Adrenal gland (tissue), 9 donors: ENCODE measurements at regions not wholly inside any gene's neighbourhood (a gene's known extent, or its start where the extent isn't known, plus 50 kb on each side); places are given as distances from the start of the nearest gene placed in this dataset.

Experiments used
- DNase-seq, 7 donors: peaks; one replicate each; pipeline ENCODE4 v3.0.0-alpha.2; 2019 to 2020
- H3K27ac ChIP-seq, 5 donors: fragments of 200-600 bp; sonication (generic) in 4 of 5; 1 replicate in 3 of 5; 2 replicates in 2 of 5; pipeline versions ENCODE4 v1.5.1 to v1.8.0; 2016 to 2020; ENCODE audit warnings: mild to moderate bottlenecking in 1 of 5
- H3K27me3 ChIP-seq: fragments of 200-600 bp; 2 replicates; pipeline ENCODE4 v1.8.0; 2021
- H3K36me3 ChIP-seq, 2 donors: fragments of 200-600 bp; replicated peaks in 1 of 2; 1 replicate in 1 of 2; 2 replicates in 1 of 2; pipeline versions ENCODE4 v1.5.1 to v1.8.0; 2018 to 2022
- H3K4me1 ChIP-seq, 2 donors: fragments of 200-600 bp; replicated peaks in 1 of 2; 1 replicate in 1 of 2; 2 replicates in 1 of 2; pipeline versions ENCODE4 v1.5.1 to v1.8.0; 2018 to 2021
- H3K4me3 ChIP-seq, 4 donors: fragments of 200-600 bp; sonication (generic) in 3 of 4; one replicate each; pipeline ENCODE4 v1.5.1; 2016 to 2018
- H3K9me3 ChIP-seq, 3 donors: fragments of 200-600 bp; sonication (generic) in 1 of 3; replicated peaks in 1 of 3; 1 replicate in 2 of 3; 2 replicates in 1 of 3; pipeline versions ENCODE4 v1.5.1 to v1.8.0; 2016 to 2021
- CTCF ChIP-seq, 6 experiments: fragments of 450-650 bp in 4 of 6; fragments of 200-600 bp in 2 of 6; sonication (generic) in 1 of 6; IDR thresholded peaks; 1 replicate in 5 of 6; 2 replicates in 1 of 6; pipeline versions ENCODE4 v1.5.1 to v1.8.0; 2016 to 2021; ENCODE audit warnings: antibody characterized with exemption in 6 of 6, mild to moderate bottlenecking in 2 of 6, moderate library complexity in 1 of 6
- POLR2A ChIP-seq, 2 donors: fragments of 450-650 bp; IDR thresholded peaks; one replicate each; pipeline ENCODE4 v1.6.1; 2017; ENCODE audit warnings: antibody characterized with exemption in 2 of 2, mild to moderate bottlenecking in 2 of 2, moderate library complexity in 1 of 2
- WGBS, 4 donors: extraction: QIAGEN DNeasy Blood & Tissue Kit in 2 of 4; methylation state at CpG; one replicate each; pipeline versions ENCODE4 v1.1.5 to v1.1.7; 2013 to 2017; 5-methylcytosine and 5-hydroxymethylcytosine counted together
- intact Hi-C, 2 donors: fragments of 100-400 bp; cut with DNase I; formaldehyde crosslinking; loops; one replicate each; pipeline versions ENCODE4 v1.14.1 to v1.15.0; 2022 to 2023
- donor health status: healthy with polysubstance abuse.
- donor health status: Bipolar disorder and iron deficiency.
- donor health status: DM: yes; HTN: yes; CAD: no.
- donor health status: DM: no; HTN: no; CAD: no.
- donor health status: DM: no; HTN: no; CAD: no.

GRCh38 chr14:53882684-53883083, 73.9 kb downstream of the BMP4 start:
- H3K27ac ChIP-seq: no peak overlapping the region
- no peaks in the 10 kb centered on the region for H3K9me3 ChIP-seq
- WGBS, 4 donors: 40 to 52% (median 44%) methylated on average over 4 of the region's 4 CpGs
- DNase-seq: no peak
- intact Hi-C loops: no loop called here
- H3K27me3 ChIP-seq: peaks cover 6% of the 10 kb centered on the region
- TF ChIP-seq CTCF (IDR thresholded peaks at IDR 0.05) (no peak), POLR2A (IDR thresholded peaks at IDR 0.05) (no peak)
- H3K36me3 ChIP-seq: no peaks in the 10 kb centered on the region
- H3K4me1 ChIP-seq: no peaks in the 10 kb centered on the region
- H3K4me3 ChIP-seq: no peak overlapping the region

GRCh38 chr14:53881921-53882320, 74.7 kb downstream of the BMP4 start:
- TF ChIP-seq CTCF (IDR thresholded peaks at IDR 0.05) (no peak), POLR2A (IDR thresholded peaks at IDR 0.05) (no peak)
- DNase-seq: no peak
- Histone ChIP-seq H3K27ac (no peak overlapping the region), H3K36me3 (no peaks in the 10 kb centered on the region), H3K4me1 (no peaks in the 10 kb centered on the region), H3K9me3 (no peaks in the 10 kb centered on the region), H3K27me3 (peaks cover 6% of the 10 kb centered on the region), H3K4me3 (no peak overlapping the region)
- WGBS, 4 donors: 53 to 79% (median 72%) methylated on average over 5 of the region's 5 CpGs
- intact Hi-C loops: no loop called here

- no peak for TF ChIP-seq POLR2A (IDR thresholded peaks at IDR 0.05)
- no peak for TF ChIP-seq CTCF (IDR thresholded peaks at IDR 0.05)
- Histone ChIP-seq H3K36me3 (no peaks in the 10 kb centered on the region), H3K4me3 (no peak overlapping the region), H3K27ac (no peak overlapping the region), H3K27me3 (peaks cover 6% of the 10 kb centered on the region), H3K4me1 (no peaks in the 10 kb centered on the region), H3K9me3 (no peaks in the 10 kb centered on the region)
- WGBS, 4 donors: 53 to 58% (median 57%) methylated on average over 4 of the region's 4 CpGs
- DNase-seq: no peak
- intact Hi-C loops: no loop called here
Measured at GRCh38 chr14:53881161-53881871, 75.3 kb downstream of the BMP4 start.

- no peaks in the 10 kb centered on the region for H3K9me3 ChIP-seq
- intact Hi-C loops: no loop called here
- no peak for DNase-seq
- H3K36me3 ChIP-seq: no peaks in the 10 kb centered on the region
- no peak for TF ChIP-seq POLR2A (IDR thresholded peaks at IDR 0.05)
- no peak for TF ChIP-seq CTCF (IDR thresholded peaks at IDR 0.05)
- H3K27me3 ChIP-seq: peaks cover 6% of the 10 kb centered on the region
- 74 to 91% (median 79%) methylated on average over 1 of the region's 1 CpG for WGBS, 4 donors
- no peaks in the 10 kb centered on the region for H3K4me1 ChIP-seq
- no peak overlapping the region for H3K27ac ChIP-seq
- H3K4me3 ChIP-seq: no peak overlapping the region
Measured at GRCh38 chr14:53880761-53881160, 75.9 kb downstream of the BMP4 start.
